ENCODE measurements at regions not wholly inside any gene's neighbourhood (a gene's known extent, or its start where the extent isn't known, plus 50 kb on each side); places are given as distances from the start of the nearest gene placed in this dataset.
A peak's percentile ranks its signal among the peaks of the same experiment; 100 is the strongest.

DNA sequence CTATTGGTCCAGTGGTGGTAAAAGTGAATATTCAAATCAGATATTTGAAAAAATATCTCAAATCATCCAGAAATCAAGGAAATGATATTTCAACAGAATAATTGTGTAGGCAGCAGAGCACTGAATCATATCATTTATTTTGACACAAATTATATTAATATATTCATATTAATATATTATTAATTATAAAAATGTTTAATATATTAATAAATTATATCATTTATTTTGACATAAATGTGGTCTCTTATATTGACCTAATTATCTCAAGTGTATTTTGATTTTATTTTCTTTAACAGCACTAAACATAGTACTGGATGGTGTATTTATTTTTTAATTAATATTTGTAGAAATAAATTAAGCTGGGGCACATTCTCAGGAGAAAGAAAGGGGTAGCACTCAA, 257.7 kb upstream of the THBS1 start:
- intact Hi-C loops (cut with DNase I; ENCODE audit: low total_unique reads) = no loop called here
- H3K27me3 ChIP-seq (replicated peaks in 1 of 7) = no peaks in the 10 kb centered on the region
- TF ChIP-seq POLR2AphosphoS5 (IDR thresholded peaks at IDR 0.05) (no peak), POLR2A (IDR thresholded peaks at IDR 0.05) (no peak)
- TF ChIP-seq, protein P1, sequence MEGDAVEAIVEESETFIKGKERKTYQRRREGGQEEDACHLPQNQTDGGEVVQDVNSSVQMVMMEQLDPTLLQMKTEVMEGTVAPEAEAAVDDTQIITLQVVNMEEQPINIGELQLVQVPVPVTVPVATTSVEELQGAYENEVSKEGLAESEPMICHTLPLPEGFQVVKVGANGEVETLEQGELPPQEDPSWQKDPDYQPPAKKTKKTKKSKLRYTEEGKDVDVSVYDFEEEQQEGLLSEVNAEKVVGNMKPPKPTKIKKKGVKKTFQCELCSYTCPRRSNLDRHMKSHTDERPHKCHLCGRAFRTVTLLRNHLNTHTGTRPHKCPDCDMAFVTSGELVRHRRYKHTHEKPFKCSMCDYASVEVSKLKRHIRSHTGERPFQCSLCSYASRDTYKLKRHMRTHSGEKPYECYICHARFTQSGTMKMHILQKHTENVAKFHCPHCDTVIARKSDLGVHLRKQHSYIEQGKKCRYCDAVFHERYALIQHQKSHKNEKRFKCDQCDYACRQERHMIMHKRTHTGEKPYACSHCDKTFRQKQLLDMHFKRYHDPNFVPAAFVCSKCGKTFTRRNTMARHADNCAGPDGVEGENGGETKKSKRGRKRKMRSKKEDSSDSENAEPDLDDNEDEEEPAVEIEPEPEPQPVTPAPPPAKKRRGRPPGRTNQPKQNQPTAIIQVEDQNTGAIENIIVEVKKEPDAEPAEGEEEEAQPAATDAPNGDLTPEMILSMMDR (IDR thresholded peaks at IDR 0.05 in 8 of 11, conservative IDR thresholded peaks at IDR 0.05 in 3 of 11) = no peak

DNA sequence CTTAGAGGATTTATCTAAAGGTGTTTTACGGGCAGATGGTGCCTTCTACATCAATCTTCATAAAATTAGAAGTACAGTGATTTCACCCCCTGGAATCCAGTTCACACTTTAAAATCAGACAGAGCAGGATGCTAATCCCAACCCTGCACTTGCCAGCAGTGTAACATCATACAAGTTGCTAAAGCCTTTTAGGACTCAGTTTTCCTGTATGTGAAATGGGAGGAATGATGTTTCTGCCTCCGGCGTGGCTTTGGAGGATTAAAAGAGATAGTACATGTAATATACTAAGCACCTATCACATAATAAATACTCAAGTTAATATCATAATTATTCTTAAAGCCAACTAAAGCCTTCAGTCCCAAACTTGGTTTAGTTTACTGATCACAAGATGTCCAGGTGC, 257.2 kb upstream of the THBS1 start:
- intact Hi-C loops (cut with DNase I; ENCODE audit: low total_unique reads) = no loop called here
- no peak for DNase-seq
- Histone ChIP-seq H3K27ac (no peak overlapping the region), H3K9me3 (peaks cover 0 to 20% (median 16%) of the 10 kb centered on the region in 8 donors), H3K4me3 (no peak overlapping the region), H3K36me3 (no peaks in the 10 kb centered on the region), H3K27me3 (replicated peaks in 1 of 7) (no peaks in the 10 kb centered on the region), H3K4me1 (peaks cover 0 to 19% (median 0%) of the 10 kb centered on the region in 6 donors)
- 92 to 97% (median 94%) methylated on average over 3 of the region's 3 CpGs for WGBS, 5 donors
- TF ChIP-seq, protein P1 (IDR thresholded peaks at IDR 0.05 in 8 of 11, conservative IDR thresholded peaks at IDR 0.05 in 3 of 11) = no peak
- no peak for TF ChIP-seq POLR2AphosphoS5 (IDR thresholded peaks at IDR 0.05)
- TF ChIP-seq POLR2A (IDR thresholded peaks at IDR 0.05) = no peak

More for the DNA sequence above, 257.7 kb upstream of the THBS1 start:
- H3K4me3 ChIP-seq = no peak overlapping the region
- peaks cover 0 to 20% (median 16%) of the 10 kb centered on the region in 8 donors for H3K9me3 ChIP-seq
- H3K27ac ChIP-seq = no peak overlapping the region
- peaks cover 0 to 17% (median 0%) of the 10 kb centered on the region in 6 donors for H3K4me1 ChIP-seq
- DNase-seq = no peak
- no peaks in the 10 kb centered on the region for H3K36me3 ChIP-seq

DNA sequence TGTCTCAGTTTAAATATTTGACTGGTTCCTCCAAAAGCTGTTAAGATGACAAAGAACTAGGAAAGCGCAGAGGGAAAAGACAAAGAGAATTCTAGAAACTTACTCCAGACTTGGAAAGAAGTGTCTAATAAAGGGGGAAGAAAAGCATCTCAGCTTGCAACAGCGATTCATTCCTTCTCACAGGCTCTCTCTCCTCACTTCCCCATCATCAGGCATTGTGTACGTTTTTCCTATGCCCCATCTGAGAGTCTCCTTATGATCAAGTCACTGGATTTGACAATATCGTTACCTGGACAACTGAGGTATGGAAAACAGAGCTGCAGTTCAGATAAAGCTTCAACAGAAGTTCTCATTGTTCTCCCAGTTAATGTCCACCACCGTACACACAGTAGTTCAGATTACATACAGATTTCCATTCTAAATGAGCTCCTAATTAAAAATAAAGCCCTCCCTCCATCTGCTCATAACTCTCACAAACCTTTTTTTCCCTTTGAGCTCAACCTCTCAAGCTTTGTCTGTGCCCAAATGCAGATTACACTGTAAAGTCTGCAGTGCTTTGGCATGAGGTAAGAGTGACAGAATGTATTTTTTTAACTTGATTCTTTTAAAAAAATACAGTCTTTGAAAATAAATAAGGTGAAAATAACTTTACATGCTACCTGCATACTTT, 254.4 kb upstream of the THBS1 start:
- Histone ChIP-seq H3K27ac (peak overlapping the region in 3 of 8 donors; percentile 81 to 85 (median 84)), H3K27me3 (replicated peaks in 1 of 7) (no peaks in the 10 kb centered on the region), H3K36me3 (no peaks in the 10 kb centered on the region), H3K9me3 (peaks cover 0 to under 1% (median 0%) of the 10 kb centered on the region in 8 donors), H3K4me1 (peaks cover 0 to 22% (median 0%) of the 10 kb centered on the region in 6 donors), H3K4me3 (no peak overlapping the region)
- WGBS, 5 donors = 49 to 76% (median 60%) methylated on average over 5 of the region's 5 CpGs
- no peak for TF ChIP-seq POLR2AphosphoS5 (IDR thresholded peaks at IDR 0.05)
- intact Hi-C loops (cut with DNase I; ENCODE audit: low total_unique reads) = no loop called here
- DNase-seq = no peak

DNA sequence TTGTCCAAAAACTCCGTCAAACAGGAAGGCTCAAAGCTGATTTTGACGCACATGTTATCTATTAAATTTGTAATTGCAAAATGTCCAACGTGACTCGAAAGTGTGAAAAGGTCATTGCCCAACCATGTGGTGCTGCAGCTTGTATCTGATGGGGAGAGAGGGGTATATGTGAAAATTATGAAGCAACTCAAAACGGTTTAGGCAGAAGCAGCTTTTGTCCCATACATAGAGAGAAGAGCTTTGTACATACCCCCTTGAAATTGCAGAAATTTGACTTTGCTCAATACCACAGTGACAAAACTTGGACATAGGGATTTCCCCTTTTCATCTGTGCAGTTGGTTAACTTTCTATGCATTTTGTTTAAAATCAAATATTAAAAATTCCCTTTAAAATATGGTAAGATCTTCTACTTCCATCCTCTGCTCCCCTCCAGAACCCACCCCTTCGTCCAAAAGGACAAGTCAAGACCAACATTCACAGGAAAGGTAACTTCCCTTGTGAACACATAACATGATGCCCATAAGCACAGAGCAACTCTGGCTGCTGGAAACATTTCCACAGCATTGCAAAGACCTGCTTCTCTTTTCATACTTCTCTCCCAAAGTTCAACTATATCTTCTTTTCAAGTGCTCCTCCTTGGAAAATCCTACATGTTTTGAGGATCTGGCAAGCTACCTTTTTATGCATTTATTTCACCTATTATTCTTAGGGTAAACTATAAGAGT, 253.7 kb upstream of the THBS1 start:
- WGBS, 5 donors = 39 to 79% (median 55%) methylated on average over 6 of the region's 6 CpGs
- peak overlapping the region in 4 of 8 donors; percentile 25 to 85 (median 82) for H3K27ac ChIP-seq
- peaks cover 0 to 22% (median 0%) of the 10 kb centered on the region in 6 donors for H3K4me1 ChIP-seq
- peak in 1 of 3 donors; percentile 64 for TF ChIP-seq POLR2AphosphoS5 (IDR thresholded peaks at IDR 0.05)
- no peak for TF ChIP-seq POLR2A (IDR thresholded peaks at IDR 0.05)
- no peaks in the 10 kb centered on the region for H3K27me3 ChIP-seq (replicated peaks in 1 of 7)
- H3K9me3 ChIP-seq = no peaks in the 10 kb centered on the region
- intact Hi-C loops (cut with DNase I; ENCODE audit: low total_unique reads) = no loop called here
- H3K36me3 ChIP-seq = no peaks in the 10 kb centered on the region
- H3K4me3 ChIP-seq = no peak overlapping the region
- DNase-seq = no peak

DNA sequence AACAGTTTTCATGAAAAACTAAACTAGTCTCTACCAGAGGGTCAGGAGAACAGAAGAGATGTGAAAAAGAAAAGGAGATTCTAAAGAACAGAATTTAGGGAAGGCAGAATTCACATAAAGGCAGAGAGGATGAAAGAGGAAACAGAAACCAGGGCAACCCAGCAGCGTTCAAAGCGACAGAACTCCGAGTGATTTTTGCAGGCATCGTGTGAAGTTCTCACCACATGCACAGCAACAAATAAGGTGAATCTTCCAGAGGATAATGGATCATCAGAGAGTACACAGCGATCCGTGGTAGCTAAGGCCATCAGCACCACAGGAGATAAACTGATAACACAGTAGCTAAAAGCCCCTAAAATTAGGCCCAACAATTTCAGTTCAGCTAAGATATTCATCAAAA, 250.8 kb upstream of the THBS1 start:
- intact Hi-C loops (cut with DNase I; ENCODE audit: low total_unique reads) = no loop called here
- Histone ChIP-seq H3K9me3 (no peaks in the 10 kb centered on the region), H3K4me3 (no peak overlapping the region), H3K27me3 (replicated peaks in 1 of 7) (no peaks in the 10 kb centered on the region), H3K36me3 (no peaks in the 10 kb centered on the region), H3K4me1 (peaks cover 0 to 22% (median 0%) of the 10 kb centered on the region in 6 donors), H3K27ac (peak overlapping the region in 1 of 8 donors; percentile 7)
- WGBS, 5 donors = 68 to 85% (median 73%) methylated on average over 6 of the region's 6 CpGs
- TF ChIP-seq, protein P1 (IDR thresholded peaks at IDR 0.05 in 8 of 11, conservative IDR thresholded peaks at IDR 0.05 in 3 of 11) = no peak
- TF ChIP-seq POLR2AphosphoS5 (IDR thresholded peaks at IDR 0.05) = no peak
- TF ChIP-seq POLR2A (IDR thresholded peaks at IDR 0.05) = no peak
- DNase-seq = no peak

Data from spleen (tissue), 11 donors.